Stimulated activated CD4-positive, alpha-beta T cell treated with anti-CD3 and anti-CD28 coated beads, Interleukin-12 subunit alpha, Interleukin-12 subunit beta, amount 100 ng/mL, for 24 hours (primary cell): ENCODE measurements at regions not wholly inside any gene's neighbourhood (a gene's known extent, or its start where the extent isn't known, plus 50 kb on each side); places are given as distances from the start of the nearest gene placed in this dataset.

Source experiments
- DNase-seq, 2 experiments: peaks; one replicate each; pipeline ENCODE4 v3.0.0-alpha.2; 2020; ENCODE audit warnings: low read depth in 2 of 2

GRCh38 chr11:109749476-109749875, 327.5 kb downstream of the C11orf87 start:
- no peak for DNase-seq

GRCh38 chr11:109750964-109751363, 329.0 kb downstream of the C11orf87 start:
- no peak for DNase-seq

- no peak for DNase-seq
Observed at GRCh38 chr11:109752212-109752825, 330.3 kb downstream of the C11orf87 start.

GRCh38 chr11:109756521-109756920, 334.5 kb downstream of the C11orf87 start:
- no peak for DNase-seq

- no peak for DNase-seq
Observed at GRCh38 chr11:109756951-109757350, 335.0 kb downstream of the C11orf87 start.

GRCh38 chr11:109762546-109762945, 330.6 kb upstream of the ZC3H12C start:
- no peak for DNase-seq

GRCh38 chr11:109765709-109766311, 327.4 kb upstream of the ZC3H12C start:
- no peak for DNase-seq

- DNase-seq = no peak
Observed at GRCh38 chr11:109769858-109770257, 323.3 kb upstream of the ZC3H12C start.

GRCh38 chr11:109770323-109770722, 322.9 kb upstream of the ZC3H12C start:
- DNase-seq = no peak

GRCh38 chr11:109772892-109773291, 320.3 kb upstream of the ZC3H12C start:
- no peak for DNase-seq

- no peak for DNase-seq
Observed at GRCh38 chr11:109775686-109776085, 317.5 kb upstream of the ZC3H12C start.

GRCh38 chr11:109783014-109783413, 310.2 kb upstream of the ZC3H12C start:
- no peak for DNase-seq

- DNase-seq = no peak
Observed at GRCh38 chr11:109783840-109784239, 309.4 kb upstream of the ZC3H12C start.

GRCh38 chr11:109784536-109784935, 308.7 kb upstream of the ZC3H12C start:
- no peak for DNase-seq

GRCh38 chr11:109785198-109785597, 308.0 kb upstream of the ZC3H12C start:
- DNase-seq = no peak

- DNase-seq = no peak
Observed at GRCh38 chr11:109785714-109786113, 307.5 kb upstream of the ZC3H12C start.

GRCh38 chr11:109788948-109789490, 304.2 kb upstream of the ZC3H12C start:
- DNase-seq = no peak

- no peak for DNase-seq
Observed at GRCh38 chr11:109789901-109790300, 303.3 kb upstream of the ZC3H12C start.

- DNase-seq = no peak
Observed at GRCh38 chr11:109791337-109791736, 301.9 kb upstream of the ZC3H12C start.

- no peak for DNase-seq
Observed at GRCh38 chr11:109794501-109794900, 298.7 kb upstream of the ZC3H12C start.

GRCh38 chr11:109795234-109795633, 298.0 kb upstream of the ZC3H12C start:
- no peak for DNase-seq

- no peak for DNase-seq
Observed at GRCh38 chr11:109796253-109796652, 296.9 kb upstream of the ZC3H12C start.

GRCh38 chr11:109798521-109798920, 294.7 kb upstream of the ZC3H12C start:
- DNase-seq = no peak

- DNase-seq = no peak
Observed at GRCh38 chr11:109799604-109800003, 293.6 kb upstream of the ZC3H12C start.
